ENCODE measurements at regions not wholly inside any gene's neighbourhood (a gene's known extent, or its start where the extent isn't known, plus 50 kb on each side); places are given as distances from the start of the nearest gene placed in this dataset.
A peak's percentile ranks its signal among the peaks of the same experiment; 100 is the strongest.

GRCh38 chr2:238509151-238509835 is 82.6 kb downstream of the ASB1 start:
- WGBS (ENCODE audit: missing lambda C conversion rate), result 75% methylated on average over 10 of the region's 12 CpGs
- ChIA-PET CTCF (interaction anchor here (1.1 to 2.2 kb wide), 4 partner anchors 9 to 276 kb away, joined by 3 to 5 read pairs (median 4); no protein-coding TSS in a partner anchor), POLR2A (no interaction called here)
- TF ChIP-seq RCOR1 (IDR thresholded peaks at IDR 0.05; ENCODE audit: low read depth, low read length) (no peak), MAX (IDR thresholded peaks at IDR 0.05) (no peak), HOXB13 (CRISPR knock-in tag; IDR thresholded peaks at IDR 0.05; ENCODE audit: low read depth) (no peak), FOSB (CRISPR knock-in tag; IDR thresholded peaks at IDR 0.05) (no peak), PHF8 (IDR thresholded peaks at IDR 0.05; ENCODE audit: borderline replicate concordance, low read depth) (no peak), ZSCAN20 (CRISPR knock-in tag; IDR thresholded peaks at IDR 0.05) (no peak), MAZ (IDR thresholded peaks at IDR 0.05; ENCODE audit: borderline replicate concordance, low read depth, low read length) (no peak), ATOH8 (CRISPR knock-in tag; IDR thresholded peaks at IDR 0.05; ENCODE audit: low read depth) (no peak), JUN (IDR thresholded peaks at IDR 0.05) (no peak), HOXA7 (CRISPR knock-in tag; IDR thresholded peaks at IDR 0.05) (no peak), BCL3 (IDR thresholded peaks at IDR 0.05) (no peak), EP300 (IDR thresholded peaks at IDR 0.05) (no peak), POLR2A (IDR thresholded peaks at IDR 0.05; ENCODE audit: low read length) (no peak), SMC3 (IDR thresholded peaks at IDR 0.05) (no peak), ELK1 (IDR thresholded peaks at IDR 0.05; ENCODE audit: low read depth, low read length) (no peak), EHMT2 (IDR thresholded peaks at IDR 0.05; ENCODE audit: low read depth) (no peak), TFCP2L1 (CRISPR knock-in tag; IDR thresholded peaks at IDR 0.05) (no peak), TP53 (CRISPR knock-in tag; IDR thresholded peaks at IDR 0.05) (no peak), HES2 (IDR thresholded peaks at IDR 0.05) (no peak)
- no peak for DNase-seq (ENCODE audit: low read depth in 1 of 2, low spot score in 1 of 2)
- ATAC-seq, result peak; percentile 28 to 52; a peak in 5 of 6 replicates
- Histone ChIP-seq H3K4me1 (peaks cover 16% of the 10 kb centered on the region), H3K4me3 (no peak overlapping the region), H3K9me3 (0 out of 3 replicates have a peak, but pooled peaks cover 4% of the 10 kb centered on the region), H3K27ac (peak overlapping the region in 1 of 2 experiments; percentile 45; a peak in 3 of 6 replicates), H3K4me2 (peak overlapping the region; percentile 27; the same call in 1 of the 3 replicates)
- no peak for FAIRE-seq

- FAIRE-seq (no peak), ATAC-seq (no peak)
- H3K4me1 ChIP-seq, result peaks cover 16% of the 10 kb centered on the region
Observed at GRCh38 chr2:238509903-238510302, 83.2 kb downstream of the ASB1 start.

More at GRCh38 chr2:238509903-238510302, 83.2 kb downstream of the ASB1 start:
- H3K4me3 ChIP-seq, result no peak overlapping the region
- POLR2A ChIA-PET, result no interaction called here
- CTCF ChIA-PET, result interaction anchor here (1.1 to 2.2 kb wide), 2 partner anchors 46 to 275 kb away, joined by 3 to 5 read pairs; no protein-coding TSS in a partner anchor
- H3K9me3 ChIP-seq, result 0 out of 3 replicates have a peak, but pooled peaks cover 4% of the 10 kb centered on the region
- TF ChIP-seq USF2 (IDR thresholded peaks at IDR 0.05) (no peak), FOXS1 (CRISPR knock-in tag; IDR thresholded peaks at IDR 0.05) (no peak), POLR2A (IDR thresholded peaks at IDR 0.05; ENCODE audit: low read length) (no peak), GATA3 (IDR thresholded peaks at IDR 0.05; ENCODE audit: borderline replicate concordance) (no peak), CBX8 (IDR thresholded peaks at IDR 0.05) (no peak)
- no peak overlapping the region for H3K4me2 ChIP-seq
- H3K27ac ChIP-seq, result peak overlapping the region in 1 of 2 experiments; percentile 45; a peak in 1 of 6 replicates
- WGBS (ENCODE audit: missing lambda C conversion rate), result 85% methylated on average over 7 of the region's 7 CpGs
- DNase-seq (ENCODE audit: low read depth in 1 of 2, low spot score in 1 of 2), result no peak

Data from A549 (cell line).